OCI-LY3 (cell line): ENCODE measurements at regions not wholly inside any gene's neighbourhood (a gene's known extent, or its start where the extent isn't known, plus 50 kb on each side); places are given as distances from the start of the nearest gene placed in this dataset.

Experiments
- H2AFZ ChIP-seq: fragments of 200-600, 300-600 bp; shearing (Covaris generic); 2 replicates; pipeline ENCODE4 v1.6.0; 2014; ENCODE audit warnings: antibody characterized with exemption, low read depth, low read length
- H3K27ac ChIP-seq: fragments of 200-600, 300-600 bp; sonication (generic); 2 replicates; pipeline ENCODE4 v1.5.1; 2014; ENCODE audit warnings: mild to moderate bottlenecking, low read length, moderate library complexity, mixed read lengths
- H3K27me3 ChIP-seq: fragments of 200-600, 300-600 bp; sonication (generic); 2 replicates; pipeline ENCODE4 v1.6.1; 2014; ENCODE audit warnings: low read depth, low read length, mixed read lengths
- H3K36me3 ChIP-seq: fragments of 200-600, 300-600 bp; sonication (generic); replicated peaks from 2 replicates; pipeline ENCODE3; 2014; ENCODE audit warnings: low read depth, low read length, mixed read lengths
- H3K4me1 ChIP-seq: fragments of 300-600, 200-600 bp; sonication (generic); 2 replicates; pipeline ENCODE4 v1.6.1; 2014; ENCODE audit warnings: low read length, mixed read lengths
- H3K4me2 ChIP-seq: fragments of 200-600, 300-600 bp; sonication (generic); 2 replicates; pipeline ENCODE4 v1.6.1; 2014; ENCODE audit warnings: low read length, mixed read lengths
- H3K4me3 ChIP-seq: fragments of 300-600, 200-600 bp; sonication (generic); 2 replicates; pipeline ENCODE4 v1.5.1; 2014; ENCODE audit warnings: antibody characterized with exemption, mild to moderate bottlenecking, low read length, moderate library complexity
- H3K79me2 ChIP-seq: fragments of 300-600, 200-600 bp; shearing (Covaris generic); 2 replicates; pipeline ENCODE4 v1.6.1; 2014; ENCODE audit warnings: mild to moderate bottlenecking, low read length, mixed read lengths
- H3K9ac ChIP-seq: fragments of 300-600, 200-600 bp; shearing (Covaris generic); 2 replicates; pipeline ENCODE4 v1.6.0; 2014; ENCODE audit warnings: mild to moderate bottlenecking, low read length, moderate library complexity
- H3K9me3 ChIP-seq: fragments of 200-600, 300-600 bp; shearing (Covaris generic); 2 replicates; pipeline ENCODE4 v1.6.1; 2014; ENCODE audit warnings: low read length, mixed read lengths; ENCODE audit not compliant: insufficient read depth
- H4K20me1 ChIP-seq: fragments of 200-600, 300-600 bp; sonication (generic); 2 replicates; pipeline ENCODE4 v1.6.1; 2016; ENCODE audit warnings: low read length, mixed read lengths; ENCODE audit not compliant: insufficient read depth
- EZH2phosphoT487 ChIP-seq: fragments of 200-600 bp; shearing (Covaris generic); IDR thresholded peaks from 2 replicates; pipeline ENCODE4 v1.6.1; 2018; ENCODE audit warnings: antibody characterized with exemption, mixed run types, low read depth
- TF ChIP-seq, protein P1 (sequence below): fragments of 200-600, 300-600 bp; sonication (generic); IDR thresholded peaks from 2 replicates; pipeline ENCODE4 v1.5.1; 2014; ENCODE audit warnings: antibody characterized with exemption, low read length, low read depth

DNA sequence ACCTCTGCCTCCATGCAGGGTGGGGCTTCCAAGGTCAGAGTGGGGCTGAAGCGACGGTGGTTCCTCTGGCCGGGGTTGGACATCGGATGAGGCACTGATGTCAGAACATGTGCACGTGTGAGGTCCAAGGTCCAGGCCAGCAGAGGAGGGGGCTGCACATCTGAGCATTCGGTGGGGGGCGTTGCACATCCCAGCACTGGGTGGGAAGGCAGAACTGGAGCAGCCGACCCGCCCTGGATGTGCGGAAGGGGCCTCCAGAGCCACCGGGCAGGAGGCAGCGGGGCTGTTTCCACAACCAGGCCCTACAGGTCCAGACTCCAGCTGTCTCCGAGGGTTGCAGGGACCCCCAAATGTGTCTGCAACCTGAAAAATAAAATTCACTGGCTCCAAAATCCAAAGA, 271.0 kb downstream of the CTTN start:
- Histone ChIP-seq H3K36me3 (no peaks in the 10 kb centered on the region), H3K27me3 (no peaks in the 10 kb centered on the region; the same call in 1 of the 2 replicates), H3K9ac (no peak overlapping the region), H3K4me1 (no peaks in the 10 kb centered on the region), H3K4me3 (no peak overlapping the region), H3K27ac (no peak overlapping the region), H3K9me3 (no peaks in the 10 kb centered on the region), H3K79me2 (no peaks in the 10 kb centered on the region), H2AFZ (no peak overlapping the region), H4K20me1 (no peaks in the 10 kb centered on the region), H3K4me2 (no peak overlapping the region)
- no peak for TF ChIP-seq EZH2phosphoT487
- TF ChIP-seq, protein P1, sequence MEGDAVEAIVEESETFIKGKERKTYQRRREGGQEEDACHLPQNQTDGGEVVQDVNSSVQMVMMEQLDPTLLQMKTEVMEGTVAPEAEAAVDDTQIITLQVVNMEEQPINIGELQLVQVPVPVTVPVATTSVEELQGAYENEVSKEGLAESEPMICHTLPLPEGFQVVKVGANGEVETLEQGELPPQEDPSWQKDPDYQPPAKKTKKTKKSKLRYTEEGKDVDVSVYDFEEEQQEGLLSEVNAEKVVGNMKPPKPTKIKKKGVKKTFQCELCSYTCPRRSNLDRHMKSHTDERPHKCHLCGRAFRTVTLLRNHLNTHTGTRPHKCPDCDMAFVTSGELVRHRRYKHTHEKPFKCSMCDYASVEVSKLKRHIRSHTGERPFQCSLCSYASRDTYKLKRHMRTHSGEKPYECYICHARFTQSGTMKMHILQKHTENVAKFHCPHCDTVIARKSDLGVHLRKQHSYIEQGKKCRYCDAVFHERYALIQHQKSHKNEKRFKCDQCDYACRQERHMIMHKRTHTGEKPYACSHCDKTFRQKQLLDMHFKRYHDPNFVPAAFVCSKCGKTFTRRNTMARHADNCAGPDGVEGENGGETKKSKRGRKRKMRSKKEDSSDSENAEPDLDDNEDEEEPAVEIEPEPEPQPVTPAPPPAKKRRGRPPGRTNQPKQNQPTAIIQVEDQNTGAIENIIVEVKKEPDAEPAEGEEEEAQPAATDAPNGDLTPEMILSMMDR = no peak

DNA sequence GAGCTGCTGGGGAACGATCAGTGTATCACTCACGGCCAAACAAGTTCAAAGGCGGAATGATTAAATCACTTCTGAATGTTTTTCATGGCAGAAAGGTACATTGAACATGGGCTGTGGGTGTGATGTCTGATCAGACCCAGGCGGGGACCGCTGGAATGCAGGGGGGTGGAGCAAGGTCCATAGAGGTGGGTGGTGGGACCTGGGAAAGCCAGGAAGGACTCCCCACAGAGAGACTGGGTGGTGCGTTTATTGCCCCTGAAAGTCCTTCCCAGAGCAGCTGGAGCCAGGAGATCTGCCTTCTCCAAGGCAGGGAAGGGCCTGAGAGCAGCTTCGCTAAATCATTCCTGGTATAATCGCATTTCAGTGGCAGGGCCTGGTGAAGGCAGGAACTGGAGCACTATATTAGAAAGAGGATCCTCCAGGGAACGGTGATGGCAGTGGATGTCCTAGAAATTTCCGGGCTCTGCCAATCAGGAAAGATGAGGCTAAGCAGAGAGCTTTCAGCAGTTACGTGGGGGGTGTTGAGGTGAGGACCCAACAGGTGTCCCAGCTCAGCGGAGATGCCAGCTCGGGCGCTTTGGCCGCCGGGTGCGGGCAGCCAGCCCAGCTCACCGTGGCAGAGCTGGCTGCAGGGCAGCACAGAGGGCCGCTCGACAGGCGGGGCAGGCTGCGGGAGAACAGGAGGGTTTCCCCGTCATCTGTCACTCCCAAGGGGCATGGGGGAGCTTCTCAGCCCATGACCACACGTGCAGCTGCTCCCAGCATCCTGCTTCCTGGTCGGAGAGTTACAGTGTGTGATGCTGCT, 271.7 kb downstream of the CTTN start:
- Histone ChIP-seq H3K4me1 (no peaks in the 10 kb centered on the region), H3K79me2 (no peaks in the 10 kb centered on the region), H4K20me1 (no peaks in the 10 kb centered on the region), H2AFZ (no peak overlapping the region), H3K4me3 (no peak overlapping the region), H3K9me3 (no peaks in the 10 kb centered on the region), H3K9ac (no peak overlapping the region), H3K27ac (no peak overlapping the region), H3K36me3 (no peaks in the 10 kb centered on the region), H3K4me2 (no peak overlapping the region), H3K27me3 (peaks cover 3% of the 10 kb centered on the region)
- no peak for TF ChIP-seq EZH2phosphoT487
- TF ChIP-seq, protein P1 = no peak

DNA sequence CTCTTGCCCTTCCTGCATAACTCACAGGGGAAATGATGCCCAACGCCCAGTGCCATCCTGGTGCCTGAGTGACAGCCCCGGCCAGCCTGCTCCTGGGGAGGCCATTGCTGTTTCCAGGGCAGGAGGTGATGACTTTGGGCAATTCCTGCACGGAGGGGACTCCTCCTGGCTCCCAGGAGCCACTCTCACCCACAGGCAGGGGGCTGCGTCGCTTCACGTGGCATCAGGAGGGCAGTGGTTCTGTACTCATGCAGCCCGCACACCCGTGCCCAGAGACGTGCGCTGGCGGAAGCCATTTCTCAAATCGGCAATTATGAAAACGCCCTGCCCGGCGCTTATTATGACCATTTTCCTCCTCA, 272.3 kb downstream of the CTTN start:
- H3K9me3 ChIP-seq = no peaks in the 10 kb centered on the region
- no peak overlapping the region for H2AFZ ChIP-seq
- peaks cover 8% of the 10 kb centered on the region for H3K27me3 ChIP-seq
- no peaks in the 10 kb centered on the region for H3K79me2 ChIP-seq
- H3K4me2 ChIP-seq = no peak overlapping the region
- no peak for TF ChIP-seq EZH2phosphoT487
- TF ChIP-seq, protein P1 = no peak
- H3K4me3 ChIP-seq = no peak overlapping the region
- H3K27ac ChIP-seq = no peak overlapping the region
- H3K4me1 ChIP-seq = no peaks in the 10 kb centered on the region
- no peaks in the 10 kb centered on the region for H4K20me1 ChIP-seq
- H3K36me3 ChIP-seq = no peaks in the 10 kb centered on the region
- no peak overlapping the region for H3K9ac ChIP-seq

DNA sequence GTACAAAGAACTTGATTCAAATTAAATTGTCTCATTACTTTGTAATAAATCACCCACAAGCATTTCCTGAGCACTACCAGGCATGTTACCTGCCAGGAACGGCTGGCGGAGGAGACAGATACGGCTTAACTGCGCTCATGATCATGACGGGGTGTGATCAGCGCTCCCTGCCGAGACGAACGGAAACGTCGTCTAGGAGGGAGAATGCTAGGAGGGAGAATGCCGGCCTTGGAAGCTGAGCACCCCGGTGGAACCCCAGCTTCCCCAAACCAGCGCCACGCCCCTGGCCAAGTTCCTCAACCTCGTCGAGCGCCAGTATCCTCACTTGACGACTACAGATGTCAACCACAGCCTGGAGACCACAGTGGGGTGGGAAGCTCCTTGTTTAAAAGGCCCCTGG, 272.8 kb downstream of the CTTN start:
- H2AFZ ChIP-seq = no peak overlapping the region
- no peak for TF ChIP-seq EZH2phosphoT487
- TF ChIP-seq, protein P1 = no peak
- peaks cover 11% of the 10 kb centered on the region for H3K27me3 ChIP-seq
- H3K4me2 ChIP-seq = no peak overlapping the region
- no peaks in the 10 kb centered on the region for H3K4me1 ChIP-seq
- no peaks in the 10 kb centered on the region for H3K79me2 ChIP-seq
- H3K36me3 ChIP-seq = no peaks in the 10 kb centered on the region
- H3K9me3 ChIP-seq = no peaks in the 10 kb centered on the region
- H3K27ac ChIP-seq = no peak overlapping the region
- H4K20me1 ChIP-seq = no peaks in the 10 kb centered on the region
- no peak overlapping the region for H3K4me3 ChIP-seq
- no peak overlapping the region for H3K9ac ChIP-seq
